Lower lobe of right lung (tissue), 2 donors: ENCODE measurements at regions not wholly inside any gene's neighbourhood (a gene's known extent, or its start where the extent isn't known, plus 50 kb on each side); places are given as distances from the start of the nearest gene placed in this dataset.

Experiments
- ATAC-seq, 2 donors: fragments of 200-7000 bp; cut with Tn5 transposase; one replicate each; pipeline ENCODE4 v1.9.1; 2020 to 2022; ENCODE audit warnings: mild to moderate bottlenecking in 2 of 2, moderate library complexity in 2 of 2
- DNase-seq: peaks from one replicate; pipeline ENCODE4 v3.0.0-alpha.2; 2020
- H3K27ac ChIP-seq: fragments of 200-600 bp; one replicate; pipeline ENCODE4 v1.8.0; 2022
- H3K27me3 ChIP-seq: fragments of 200-600 bp; one replicate; pipeline ENCODE4 v1.8.0; 2022; ENCODE audit warnings: low read depth
- H3K36me3 ChIP-seq: fragments of 200-600 bp; one replicate; pipeline ENCODE4 v1.8.0; 2022; ENCODE audit warnings: mild to moderate bottlenecking
- H3K4me1 ChIP-seq: fragments of 200-600 bp; one replicate; pipeline ENCODE4 v1.8.0; 2022
- H3K4me3 ChIP-seq: fragments of 200-600 bp; one replicate; pipeline ENCODE4 v1.8.0; 2022; ENCODE audit warnings: mild to moderate bottlenecking
- H3K9me3 ChIP-seq: fragments of 200-600 bp; one replicate; pipeline ENCODE4 v1.8.0; 2022
- intact Hi-C: fragments of 100-400 bp; cut with DNase I; formaldehyde crosslinking; loops from one replicate; pipeline ENCODE4 v1.11.0; 2022
- TF ChIP-seq, protein P1 (sequence below): fragments of 200-600 bp; IDR thresholded peaks from one replicate; pipeline ENCODE4 v1.8.0; 2022; ENCODE audit warnings: antibody characterized with exemption, mild to moderate bottlenecking
- donor health status: DM: no; HTN: yes; CAD: no; lungs with severe emphysema.

DNA sequence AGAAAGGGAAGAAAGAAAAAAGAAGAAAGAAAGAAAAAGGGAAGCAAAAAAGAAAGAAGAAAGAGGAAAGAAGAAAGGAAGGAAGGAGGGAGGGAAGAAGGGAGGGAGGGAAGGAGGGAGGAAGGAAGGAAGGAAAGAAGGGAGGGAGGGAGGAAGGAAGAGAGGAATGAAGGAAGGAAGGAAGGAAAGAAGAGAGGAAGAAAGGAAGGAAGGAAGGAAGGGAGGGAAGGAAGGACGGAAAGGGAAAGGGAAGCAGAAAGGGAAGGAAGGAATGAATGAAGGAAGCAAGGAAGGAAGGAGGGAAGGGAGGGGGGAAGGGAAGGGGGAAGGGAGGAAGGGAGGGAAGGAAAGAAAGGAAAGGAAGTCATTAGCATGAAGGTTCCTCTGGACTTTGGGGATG lies 452.9 kb downstream of the TFAP2B start:
- Histone ChIP-seq H3K4me3 (no peak overlapping the region), H3K9me3 (no peaks in the 10 kb centered on the region), H3K36me3 (no peaks in the 10 kb centered on the region), H3K27ac (no peak overlapping the region), H3K27me3 (no peaks in the 10 kb centered on the region), H3K4me1 (peaks cover 7% of the 10 kb centered on the region)
- TF ChIP-seq, protein P1, sequence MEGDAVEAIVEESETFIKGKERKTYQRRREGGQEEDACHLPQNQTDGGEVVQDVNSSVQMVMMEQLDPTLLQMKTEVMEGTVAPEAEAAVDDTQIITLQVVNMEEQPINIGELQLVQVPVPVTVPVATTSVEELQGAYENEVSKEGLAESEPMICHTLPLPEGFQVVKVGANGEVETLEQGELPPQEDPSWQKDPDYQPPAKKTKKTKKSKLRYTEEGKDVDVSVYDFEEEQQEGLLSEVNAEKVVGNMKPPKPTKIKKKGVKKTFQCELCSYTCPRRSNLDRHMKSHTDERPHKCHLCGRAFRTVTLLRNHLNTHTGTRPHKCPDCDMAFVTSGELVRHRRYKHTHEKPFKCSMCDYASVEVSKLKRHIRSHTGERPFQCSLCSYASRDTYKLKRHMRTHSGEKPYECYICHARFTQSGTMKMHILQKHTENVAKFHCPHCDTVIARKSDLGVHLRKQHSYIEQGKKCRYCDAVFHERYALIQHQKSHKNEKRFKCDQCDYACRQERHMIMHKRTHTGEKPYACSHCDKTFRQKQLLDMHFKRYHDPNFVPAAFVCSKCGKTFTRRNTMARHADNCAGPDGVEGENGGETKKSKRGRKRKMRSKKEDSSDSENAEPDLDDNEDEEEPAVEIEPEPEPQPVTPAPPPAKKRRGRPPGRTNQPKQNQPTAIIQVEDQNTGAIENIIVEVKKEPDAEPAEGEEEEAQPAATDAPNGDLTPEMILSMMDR, result no peak
- ATAC-seq, result no peak
- intact Hi-C loops, result no loop called here
- DNase-seq, result no peak

DNA sequence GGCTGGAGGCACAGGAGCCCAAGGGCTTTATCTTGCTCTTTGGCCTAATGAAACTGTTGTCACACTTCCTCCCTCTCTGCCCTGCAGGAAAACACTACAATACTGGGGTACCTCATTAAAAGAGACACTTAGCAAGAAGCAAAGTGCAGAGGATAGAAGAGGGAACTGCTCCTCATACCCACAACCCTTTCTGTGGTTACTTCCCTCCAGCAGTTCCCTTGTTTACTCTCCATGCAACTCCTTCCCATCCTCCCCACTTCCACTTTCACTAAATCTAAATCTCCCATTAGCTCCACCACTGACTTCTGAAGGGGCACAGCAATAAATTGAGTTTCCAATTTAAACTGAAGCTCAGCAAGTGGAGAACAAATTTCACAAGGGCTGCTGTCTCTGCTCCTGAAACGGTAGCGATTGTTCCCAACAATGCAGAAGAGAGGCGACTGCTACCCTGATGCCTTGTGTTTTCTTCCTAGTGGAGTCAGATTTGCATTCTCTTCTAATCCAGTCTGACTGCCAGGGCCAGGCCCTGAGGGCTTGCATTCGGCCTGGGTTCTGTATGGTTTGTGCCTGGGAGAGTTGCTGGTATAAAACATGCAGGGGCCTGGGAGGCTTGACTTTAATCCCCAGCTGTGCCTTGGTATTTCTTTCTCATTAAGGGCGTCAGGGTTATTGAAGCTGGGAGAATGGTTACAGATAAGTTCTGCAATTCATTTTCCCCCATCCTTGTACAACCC lies 454.7 kb downstream of the TFAP2B start:
- ATAC-seq (peak; percentile 76 to 80), DNase-seq (no peak)
- Histone ChIP-seq H3K9me3 (no peaks in the 10 kb centered on the region), H3K27ac (no peak overlapping the region), H3K36me3 (no peaks in the 10 kb centered on the region), H3K27me3 (no peaks in the 10 kb centered on the region), H3K4me3 (no peak overlapping the region), H3K4me1 (peaks cover 7% of the 10 kb centered on the region)
- intact Hi-C loops, result no loop called here
- TF ChIP-seq, protein P1, result no peak

DNA sequence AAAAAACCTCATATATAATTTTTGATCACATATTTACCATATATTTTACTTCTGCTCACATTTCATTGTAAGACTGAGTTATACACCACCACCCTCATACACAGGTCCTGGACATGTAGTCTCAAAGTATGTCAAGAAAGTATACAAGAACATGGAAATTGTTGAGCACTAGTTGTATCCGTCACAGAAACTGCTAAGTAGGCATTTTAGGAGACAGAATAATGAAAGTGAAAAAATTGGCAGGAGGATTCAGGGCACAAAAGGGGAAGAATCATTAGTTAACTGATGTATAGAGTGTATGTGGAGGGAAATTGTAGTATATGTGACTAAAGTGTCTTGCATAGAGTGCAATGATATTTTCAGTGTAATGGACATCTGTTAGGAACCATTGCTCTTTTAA lies 458.8 kb downstream of the TFAP2B start:
- Histone ChIP-seq H3K9me3 (no peaks in the 10 kb centered on the region), H3K27me3 (no peaks in the 10 kb centered on the region), H3K4me3 (no peak overlapping the region), H3K4me1 (peaks cover 6% of the 10 kb centered on the region), H3K36me3 (no peaks in the 10 kb centered on the region), H3K27ac (no peak overlapping the region)
- intact Hi-C loops, result no loop called here
- no peak for ATAC-seq
- DNase-seq, result no peak
- TF ChIP-seq, protein P1, result no peak

DNA sequence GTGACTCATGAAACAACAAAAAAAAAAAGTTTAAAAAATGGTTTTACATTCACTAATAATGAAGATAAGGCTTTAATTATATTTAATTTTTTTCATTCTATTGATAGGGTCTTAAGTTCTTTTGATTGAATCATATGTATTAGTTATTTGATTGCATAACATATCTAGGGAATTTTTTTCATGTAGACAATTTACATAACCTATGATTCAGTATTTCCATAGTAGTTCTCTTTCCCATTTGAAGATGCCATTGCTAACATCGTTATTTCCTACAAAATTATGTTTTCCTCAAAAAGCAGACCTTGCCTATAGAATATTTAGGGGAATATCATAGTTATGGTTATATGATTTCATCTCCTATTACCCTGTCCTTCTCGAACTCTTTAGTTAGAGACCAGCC lies 463.4 kb downstream of the TFAP2B start:
- TF ChIP-seq, protein P1, result no peak
- Histone ChIP-seq H3K4me3 (no peak overlapping the region), H3K36me3 (no peaks in the 10 kb centered on the region), H3K4me1 (no peaks in the 10 kb centered on the region), H3K27me3 (no peaks in the 10 kb centered on the region), H3K27ac (no peak overlapping the region), H3K9me3 (no peaks in the 10 kb centered on the region)
- intact Hi-C loops, result no loop called here
- ATAC-seq (no peak), DNase-seq (no peak)

DNA sequence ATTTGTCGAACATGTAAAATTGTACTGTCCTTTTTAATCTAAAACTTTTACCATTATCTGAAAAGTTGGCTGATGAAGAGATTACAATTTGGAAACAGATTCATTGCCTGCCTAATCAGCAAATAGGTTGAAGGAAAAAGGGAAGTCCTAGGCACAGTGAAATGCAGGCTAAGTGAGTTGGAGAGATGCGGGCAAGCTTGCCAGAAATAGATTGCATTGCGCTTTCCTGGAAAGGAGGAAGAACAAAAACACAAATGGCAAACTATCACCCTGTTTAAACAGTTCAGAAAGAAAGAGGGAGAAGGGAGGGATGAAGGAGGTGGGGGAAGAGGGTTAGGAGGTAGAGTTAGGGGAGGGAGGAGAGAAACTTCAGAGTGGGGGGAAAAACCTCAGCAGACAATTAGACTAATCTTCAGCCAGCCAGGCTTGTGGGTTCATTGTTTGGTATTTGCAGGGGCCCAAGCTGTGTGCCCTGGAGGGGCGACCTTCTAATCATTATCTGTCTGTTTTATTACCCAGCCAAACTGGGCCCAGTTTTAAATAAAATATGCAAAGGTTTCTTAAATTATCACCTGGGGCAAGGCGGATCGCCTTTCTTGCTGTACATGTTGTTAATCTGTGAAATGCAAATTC lies 465.2 kb downstream of the TFAP2B start:
- no peak overlapping the region for H3K4me3 ChIP-seq
- intact Hi-C loops, result no loop called here
- ATAC-seq (peak in 1 of 2 donors; percentile 35), DNase-seq (no peak)
- H3K36me3 ChIP-seq, result no peaks in the 10 kb centered on the region
- no peaks in the 10 kb centered on the region for H3K27me3 ChIP-seq
- no peak overlapping the region for H3K27ac ChIP-seq
- H3K9me3 ChIP-seq, result no peaks in the 10 kb centered on the region
- TF ChIP-seq, protein P1, result no peak
- H3K4me1 ChIP-seq, result no peaks in the 10 kb centered on the region
